Tongue (tissue), 1 donor: ENCODE measurements at regions not wholly inside any gene's neighbourhood (a gene's known extent, or its start where the extent isn't known, plus 50 kb on each side); places are given as distances from the start of the nearest gene placed in this dataset.
"Not testable (repeated sequence)": the region's sequence is repeated elsewhere in the genome, so short reads cannot be mapped to it uniquely, and the experiment has no call there.

Experiments used
- DNase-seq: peaks from one replicate; pipeline ENCODE4 v3.0.0-alpha.2; 2015

DNA sequence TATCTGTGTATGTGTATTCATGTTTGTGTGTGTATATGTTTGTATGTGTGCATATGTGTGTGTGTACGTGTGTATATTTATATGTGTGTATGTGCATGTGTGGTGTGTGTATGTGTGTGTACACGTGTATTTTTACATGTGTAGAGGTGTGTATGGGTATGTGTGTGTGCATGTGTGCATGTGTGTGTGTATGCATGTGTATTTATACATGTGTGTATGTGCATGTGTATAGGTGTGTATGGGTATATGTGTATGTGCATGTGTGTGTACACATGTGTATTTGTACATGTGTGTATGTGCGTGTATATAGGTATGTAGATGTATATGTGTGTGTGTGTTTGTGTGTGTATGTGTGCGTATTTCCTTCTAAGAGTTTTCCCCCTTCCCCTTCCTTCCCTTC is 207.7 kb upstream of the ATP6AP2 start:
- DNase-seq = no peak

GRCh38 chrX:40371376-40371775 is 209.4 kb upstream of the ATP6AP2 start:
- no peak for DNase-seq

- DNase-seq = no peak
These were observed 212.1 kb upstream of the ATP6AP2 start for GRCh38 chrX:40368611-40369061.

DNA sequence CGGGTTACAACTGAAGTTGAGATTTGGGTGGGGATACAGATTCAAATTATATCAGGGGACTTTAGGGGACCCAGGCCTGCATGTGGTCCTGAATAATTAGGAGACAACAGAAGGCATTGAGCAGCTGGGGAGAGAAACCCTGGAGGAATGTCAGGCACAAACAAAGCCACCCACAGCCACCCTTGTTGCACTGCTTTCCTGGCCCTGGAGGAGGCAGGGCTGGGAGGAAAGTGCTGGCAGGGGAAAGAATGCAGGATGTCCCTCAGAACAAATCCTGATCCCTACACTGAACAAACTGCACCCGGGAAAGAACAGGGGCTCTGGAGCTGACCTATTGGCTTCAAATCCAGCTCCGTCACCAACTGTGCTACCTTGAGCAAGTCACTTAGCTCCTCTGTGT is 214.1 kb upstream of the ATP6AP2 start:
- DNase-seq = no peak

DNA sequence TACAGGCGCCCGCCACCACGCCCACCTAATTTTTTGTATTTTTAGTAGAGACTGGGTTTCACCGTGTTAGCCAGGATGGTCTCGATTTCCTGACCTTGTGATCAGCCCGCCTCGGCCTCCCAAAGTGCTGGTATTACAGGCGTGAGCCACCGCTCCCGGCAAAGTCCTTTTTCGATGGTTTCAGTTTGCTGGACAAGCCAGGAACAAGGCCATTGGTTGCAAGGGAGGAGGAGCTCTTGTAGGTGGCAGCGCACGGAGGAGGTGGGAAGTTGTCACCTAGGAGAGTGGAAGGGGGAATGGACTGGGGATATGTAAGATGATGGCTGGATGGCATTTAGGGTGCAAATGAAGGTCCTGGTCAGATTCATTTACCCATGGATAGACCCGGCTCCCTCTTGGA is 218.5 kb upstream of the ATP6AP2 start:
- not testable (repeated sequence) for DNase-seq

GRCh38 chrX:40360557-40360956 is 220.2 kb upstream of the ATP6AP2 start:
- no peak for DNase-seq

- DNase-seq = no peak
These were observed 221.2 kb upstream of the ATP6AP2 start for GRCh38 chrX:40359593-40359992.

DNA sequence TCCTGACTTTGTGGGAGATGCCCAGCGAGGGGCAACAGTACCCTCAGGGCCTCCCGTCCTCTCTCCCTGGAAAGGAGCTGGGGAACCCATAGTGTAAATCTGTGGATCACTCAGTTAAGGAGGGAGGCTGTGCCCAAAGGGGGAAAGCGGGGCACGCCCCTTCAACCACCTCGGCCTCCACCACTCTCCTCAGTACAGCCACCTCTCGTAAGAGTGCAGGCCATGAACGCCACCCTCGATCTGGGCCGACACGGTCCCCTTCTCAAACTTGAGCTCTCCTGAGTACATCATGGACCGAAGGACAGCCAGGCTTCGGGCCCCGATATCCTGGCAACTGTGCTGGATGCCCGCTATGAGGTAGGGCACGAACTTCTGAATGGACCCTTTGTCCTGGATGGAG is 221.8 kb upstream of the ATP6AP2 start:
- DNase-seq = no peak

DNA sequence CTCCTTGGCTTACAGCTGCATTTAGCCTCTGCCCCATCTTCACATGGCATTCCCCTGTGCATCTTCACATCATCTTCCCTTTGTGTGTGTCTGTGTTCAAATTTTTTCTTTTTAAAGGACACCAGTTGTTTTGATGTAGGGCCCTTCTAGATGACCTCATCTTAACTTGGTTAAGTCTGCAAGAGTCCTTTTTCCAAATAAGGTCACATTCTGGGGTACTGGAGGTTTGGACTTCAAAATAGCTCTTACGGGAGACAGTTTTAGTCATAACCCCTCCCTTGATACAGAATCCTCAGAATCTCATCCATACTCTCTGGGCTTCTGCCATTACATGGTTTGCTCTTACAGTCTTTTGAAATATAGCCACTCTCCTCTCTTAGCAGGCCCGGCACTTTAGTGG is 231.5 kb upstream of the ATP6AP2 start:
- no peak for DNase-seq

- DNase-seq = no peak
These were observed 234.4 kb upstream of the ATP6AP2 start for GRCh38 chrX:40346379-40346778.

GRCh38 chrX:40343319-40343718 is 237.5 kb upstream of the ATP6AP2 start:
- no peak for DNase-seq

DNA sequence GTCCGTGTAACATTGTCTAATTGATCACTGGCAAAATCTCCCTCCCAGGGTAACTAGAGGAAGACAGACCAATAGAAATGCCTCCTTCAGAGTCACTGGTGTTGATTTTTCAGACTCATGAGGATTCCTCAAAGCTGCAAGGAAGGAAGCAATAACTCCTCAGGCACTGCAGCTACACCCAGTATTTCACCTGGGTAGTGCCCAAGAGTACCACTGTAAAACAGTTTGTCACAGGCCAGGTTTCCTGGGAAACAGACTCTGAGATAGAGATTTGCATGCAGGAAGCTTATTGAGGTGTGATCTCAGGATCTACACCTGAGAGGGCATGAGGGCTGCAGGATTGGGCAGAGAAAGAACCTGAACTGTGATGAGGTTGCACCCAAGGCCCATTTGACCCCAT is 240.7 kb upstream of the ATP6AP2 start:
- DNase-seq = no peak

GRCh38 chrX:40333344-40333743 is 235.6 kb upstream of the BCOR start:
- no peak for DNase-seq

GRCh38 chrX:40331762-40332161 is 234.0 kb upstream of the BCOR start:
- no peak for DNase-seq

GRCh38 chrX:40331353-40331752 is 233.6 kb upstream of the BCOR start:
- DNase-seq = no peak

DNA sequence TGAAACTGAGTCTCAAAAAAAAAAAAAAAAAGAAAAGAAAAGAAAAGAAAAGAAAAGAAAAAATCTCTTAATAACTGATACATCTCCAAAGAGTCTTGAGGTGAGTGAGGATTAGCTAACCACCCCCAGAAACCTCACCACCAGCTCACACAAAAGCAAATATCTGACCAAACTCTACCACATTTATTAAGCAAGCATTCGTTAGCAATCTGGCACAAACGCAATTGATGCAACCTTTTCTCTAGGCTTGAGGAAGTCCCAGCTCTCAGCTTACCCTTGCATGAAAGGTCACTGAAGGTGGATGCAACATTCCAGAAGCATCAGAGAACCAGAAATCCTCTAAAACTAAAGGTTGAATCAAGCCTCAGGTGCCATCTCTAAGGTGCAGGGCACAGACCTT is 231.9 kb upstream of the BCOR start:
- DNase-seq = no peak

DNA sequence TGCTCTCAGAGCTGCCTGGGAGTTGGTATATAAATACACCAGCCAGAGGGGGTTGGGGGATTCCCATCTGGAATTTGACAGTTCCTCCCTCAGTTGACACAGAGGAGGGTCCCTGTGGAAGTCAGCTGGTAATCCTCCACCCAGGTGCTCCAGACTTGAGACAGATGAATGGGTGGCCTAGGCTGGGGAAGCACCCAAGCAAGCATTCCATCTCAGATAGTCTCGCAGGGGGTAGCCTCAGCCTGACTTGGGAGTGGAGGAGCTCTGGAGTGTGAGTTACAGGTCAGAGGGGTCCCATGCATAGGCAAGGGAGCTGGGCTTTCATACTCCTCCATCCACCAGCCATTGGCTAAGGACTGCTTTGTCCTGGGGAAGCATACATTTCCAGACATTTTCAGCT is 229.3 kb upstream of the BCOR start:
- no peak for DNase-seq

- DNase-seq = no peak
These were observed 228.6 kb upstream of the BCOR start for GRCh38 chrX:40326186-40326965.

DNA sequence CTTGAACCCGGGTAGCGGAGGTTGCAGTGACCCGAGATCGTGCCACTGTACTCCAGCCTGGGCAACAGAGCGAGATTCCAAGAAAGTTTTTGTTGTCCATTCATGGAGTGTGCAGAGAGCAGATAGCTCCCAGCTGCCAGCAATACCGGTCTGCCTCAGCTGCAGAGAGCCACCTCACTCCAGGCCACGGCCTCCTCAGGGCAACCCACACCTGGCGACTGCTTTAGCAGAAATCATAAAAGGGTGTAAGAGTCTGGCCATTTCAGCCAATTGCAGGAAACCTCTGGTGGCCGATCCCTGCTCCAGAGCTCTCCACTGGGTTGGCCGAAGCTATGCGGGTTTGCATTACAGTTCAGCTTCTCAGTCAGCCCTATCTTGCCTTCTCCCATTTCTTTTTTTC is 227.4 kb upstream of the BCOR start:
- no peak for DNase-seq

- DNase-seq = no peak
These were observed 226.2 kb upstream of the BCOR start for GRCh38 chrX:40323977-40324376.

DNA sequence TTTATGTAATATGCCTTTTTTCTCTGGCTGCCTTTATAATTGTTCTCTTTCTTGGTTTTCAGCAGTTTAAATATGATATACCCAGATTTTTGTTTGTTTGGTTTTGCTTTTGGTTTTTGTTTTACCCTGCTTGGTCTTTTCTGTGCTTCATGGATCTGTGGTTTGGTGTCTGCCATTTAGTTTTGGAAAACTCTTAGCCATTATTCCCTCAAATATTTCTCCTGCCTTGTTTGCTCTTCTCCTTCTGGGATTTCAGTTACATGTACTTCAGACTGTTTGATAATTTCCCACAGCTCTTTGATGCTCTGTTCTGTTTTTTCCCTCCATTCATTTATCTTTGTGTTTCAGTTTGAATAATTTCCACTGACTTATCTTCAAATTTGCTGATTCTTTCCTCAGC is 223.1 kb upstream of the BCOR start:
- DNase-seq = no peak

GRCh38 chrX:40318801-40319200 is 221.0 kb upstream of the BCOR start:
- no peak for DNase-seq

- DNase-seq = no peak
These were observed 220.3 kb upstream of the BCOR start for GRCh38 chrX:40318076-40318475.

GRCh38 chrX:40316502-40316901 is 218.7 kb upstream of the BCOR start:
- DNase-seq = no peak

DNA sequence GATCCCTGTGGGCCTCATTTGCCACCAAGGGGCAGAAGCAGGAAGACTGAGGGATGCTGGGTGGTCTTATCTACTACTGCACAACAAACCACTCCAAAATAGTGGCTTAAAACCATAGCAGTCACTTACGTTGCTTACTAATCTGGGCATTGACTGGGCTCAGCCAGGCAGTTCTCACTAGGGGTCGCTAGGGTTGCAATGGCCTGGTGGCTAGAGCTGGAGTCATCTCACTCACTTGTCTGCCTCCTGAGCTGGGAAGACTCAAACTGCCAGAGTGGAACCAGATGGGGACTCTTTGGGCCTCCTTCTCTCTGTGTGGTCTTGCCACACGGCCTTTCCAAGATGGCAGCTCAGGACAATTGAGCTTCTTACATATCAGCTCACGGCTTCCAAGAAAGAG is 216.3 kb upstream of the BCOR start:
- no peak for DNase-seq
